ENCODE measurements at regions not wholly inside any gene's neighbourhood (a gene's known extent, or its start where the extent isn't known, plus 50 kb on each side); places are given as distances from the start of the nearest gene placed in this dataset.
A peak's percentile ranks its signal among the peaks of the same experiment; 100 is the strongest.

DNA sequence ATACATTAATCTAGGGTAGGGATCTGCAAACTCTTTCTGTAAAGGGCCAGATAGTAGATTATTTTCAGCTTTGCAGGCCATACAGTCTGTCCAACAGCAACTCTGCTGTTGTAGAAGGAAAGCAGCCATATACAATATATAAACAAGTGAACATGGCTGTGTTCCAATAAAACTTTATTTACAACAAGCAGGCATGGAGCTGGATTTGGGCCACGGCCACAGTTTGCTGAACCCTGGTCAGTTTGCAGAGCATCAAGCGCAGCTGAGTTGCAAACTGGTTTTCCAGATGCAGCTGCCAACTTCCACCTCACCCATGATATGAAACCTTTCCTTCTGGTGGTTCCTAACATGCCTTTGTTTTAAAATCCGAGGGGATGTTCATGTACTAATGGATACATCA lies 310.4 kb upstream of the NFE2L3 start:
- Histone ChIP-seq H3K36me3 (no peaks in the 10 kb centered on the region), H3K9me3 (no peaks in the 10 kb centered on the region), H3K27ac (no peak overlapping the region), H3K4me1 (peaks cover 0 to 19% (median 0%) of the 10 kb centered on the region in 3 donors), H3K4me3 (no peak overlapping the region), H3K27me3 (peaks cover 0 to 8% (median 0%) of the 10 kb centered on the region in 4 donors)
- TF ChIP-seq CTCF (IDR thresholded peaks at IDR 0.05) (no peak), POLR2A (IDR thresholded peaks at IDR 0.05) (no peak)
- DNase-seq: no peak
- WGBS, 2 donors: 69 to 85% methylated on average over 3 of the region's 3 CpGs
- intact Hi-C loops (cut with DNase I): no loop called here

DNA sequence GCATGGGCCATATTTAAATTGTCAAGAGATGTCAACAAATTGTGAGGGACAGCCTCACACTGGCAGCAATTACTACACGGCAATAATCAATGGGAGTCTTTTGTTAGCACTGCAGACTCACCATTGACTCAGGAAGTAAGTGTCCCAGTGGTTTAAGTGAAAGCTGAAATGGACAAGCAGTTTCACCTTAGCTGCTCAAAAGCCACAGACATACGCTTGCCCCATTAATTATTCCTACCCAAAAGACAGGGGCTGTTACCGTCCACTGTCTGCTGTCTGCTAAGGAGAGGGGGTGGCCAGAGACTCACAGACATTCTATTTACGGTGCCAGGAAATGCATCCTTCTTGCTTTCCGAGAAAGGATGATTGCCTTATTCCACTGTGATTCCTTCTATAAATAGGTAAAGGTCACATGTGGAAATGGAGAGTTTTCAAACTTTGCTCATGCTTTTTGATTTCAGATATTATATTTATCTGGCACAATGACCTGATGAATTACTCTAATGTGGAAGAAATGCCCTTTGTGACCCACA lies 309.7 kb upstream of the NFE2L3 start:
- intact Hi-C loops (cut with DNase I): no loop called here
- Histone ChIP-seq H3K36me3 (no peaks in the 10 kb centered on the region), H3K4me3 (no peak overlapping the region), H3K4me1 (peaks cover 0 to 26% (median 5%) of the 10 kb centered on the region in 3 donors), H3K27ac (peak overlapping the region in 1 of 4 donors; percentile 15), H3K9me3 (no peaks in the 10 kb centered on the region), H3K27me3 (peaks cover 0 to 8% (median 0%) of the 10 kb centered on the region in 4 donors)
- WGBS, 2 donors: 66 to 71% methylated on average over 5 of the region's 5 CpGs
- no peak for DNase-seq
- TF ChIP-seq POLR2A (IDR thresholded peaks at IDR 0.05): no peak

DNA sequence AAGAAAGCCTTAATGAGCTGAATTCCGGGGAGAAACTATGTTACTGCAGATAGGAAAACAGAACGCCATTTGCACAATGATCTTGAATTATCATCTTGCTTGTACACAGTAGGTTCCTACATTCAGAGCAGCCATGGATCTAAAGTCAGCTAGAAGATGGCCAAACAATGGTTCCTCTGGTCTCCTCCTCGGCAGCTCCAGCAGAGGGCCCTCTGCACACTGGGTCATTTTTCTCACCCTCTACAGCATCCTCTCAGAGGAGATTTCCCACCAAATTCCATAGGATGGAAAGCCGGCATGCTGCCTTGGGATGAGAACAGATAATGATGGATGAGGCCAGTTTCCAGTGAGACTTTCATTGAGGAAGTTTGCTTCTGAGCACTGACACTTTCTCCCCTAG lies 308.5 kb upstream of the NFE2L3 start:
- peaks cover 0 to 8% (median 0%) of the 10 kb centered on the region in 4 donors for H3K27me3 ChIP-seq
- peaks cover 0 to 38% (median 15%) of the 10 kb centered on the region in 3 donors for H3K4me1 ChIP-seq
- no peaks in the 10 kb centered on the region for H3K36me3 ChIP-seq
- intact Hi-C loops (cut with DNase I): no loop called here
- DNase-seq: no peak
- WGBS, 2 donors: 84 to 85% methylated on average over 4 of the region's 4 CpGs
- TF ChIP-seq CTCF (IDR thresholded peaks at IDR 0.05) (no peak), POLR2A (IDR thresholded peaks at IDR 0.05) (no peak)
- no peak overlapping the region for H3K27ac ChIP-seq
- H3K9me3 ChIP-seq: no peaks in the 10 kb centered on the region
- no peak overlapping the region for H3K4me3 ChIP-seq

- intact Hi-C loops (cut with DNase I): no loop called here
- no peak overlapping the region for H3K27ac ChIP-seq
- TF ChIP-seq POLR2A (IDR thresholded peaks at IDR 0.05): no peak
- TF ChIP-seq CTCF (IDR thresholded peaks at IDR 0.05): no peak
- no peak for DNase-seq
- H3K9me3 ChIP-seq: no peaks in the 10 kb centered on the region
- H3K27me3 ChIP-seq: peaks cover 0 to 11% (median 0%) of the 10 kb centered on the region in 4 donors
- WGBS, 2 donors: 36 to 55% methylated on average over 6 of the region's 6 CpGs
- no peak overlapping the region for H3K4me3 ChIP-seq
- H3K36me3 ChIP-seq: no peaks in the 10 kb centered on the region
- H3K4me1 ChIP-seq: peaks cover 0 to 45% (median 15%) of the 10 kb centered on the region in 3 donors
These were observed 307.7 kb upstream of the NFE2L3 start for GRCh38 chr7:25844102-25844870.

GRCh38 chr7:25845464-25845863 lies 306.5 kb upstream of the NFE2L3 start:
- DNase-seq: no peak
- peak overlapping the region in 3 of 4 donors; percentile 79 to 88 (median 85) for H3K27ac ChIP-seq
- H3K4me3 ChIP-seq: no peak overlapping the region
- intact Hi-C loops (cut with DNase I): no loop called here
- no peaks in the 10 kb centered on the region for H3K9me3 ChIP-seq
- TF ChIP-seq CTCF (IDR thresholded peaks at IDR 0.05) (no peak), POLR2A (IDR thresholded peaks at IDR 0.05) (no peak)
- WGBS, 2 donors: 81 to 87% methylated on average over 5 of the region's 5 CpGs
- H3K27me3 ChIP-seq: peaks cover 0 to 20% (median 0%) of the 10 kb centered on the region in 4 donors
- H3K36me3 ChIP-seq: no peaks in the 10 kb centered on the region
- peaks cover 0 to 50% (median 15%) of the 10 kb centered on the region in 3 donors for H3K4me1 ChIP-seq
